ENCODE measurements at regions not wholly inside any gene's neighbourhood (a gene's known extent, or its start where the extent isn't known, plus 50 kb on each side); places are given as distances from the start of the nearest gene placed in this dataset.

GRCh38 chr7:114107522-114107921, 188.7 kb upstream of the PPP1R3A start:
- no peak for DNase-seq
- H3K36me3 ChIP-seq = no peaks in the 10 kb centered on the region
- intact Hi-C loops (cut with DNase I) = no loop called here
- no peak for ATAC-seq
- peaks cover 0 to 22% (median 8%) of the 10 kb centered on the region in 4 donors for H3K4me1 ChIP-seq
- TF ChIP-seq CTCF (IDR thresholded peaks at IDR 0.05) = no peak
- TF ChIP-seq POLR2A (IDR thresholded peaks at IDR 0.05) = no peak
- no peak overlapping the region for H3K27ac ChIP-seq
- WGBS (ENCODE audit: insufficient coverage, low coverage, low lambda C conversion rate, missing lambda C conversion rate) = 54% methylated on average over 2 of the region's 2 CpGs
- H3K27me3 ChIP-seq = no peaks in the 10 kb centered on the region
- no peaks in the 10 kb centered on the region for H3K9me3 ChIP-seq
- no peak overlapping the region for H3K4me3 ChIP-seq

DNA sequence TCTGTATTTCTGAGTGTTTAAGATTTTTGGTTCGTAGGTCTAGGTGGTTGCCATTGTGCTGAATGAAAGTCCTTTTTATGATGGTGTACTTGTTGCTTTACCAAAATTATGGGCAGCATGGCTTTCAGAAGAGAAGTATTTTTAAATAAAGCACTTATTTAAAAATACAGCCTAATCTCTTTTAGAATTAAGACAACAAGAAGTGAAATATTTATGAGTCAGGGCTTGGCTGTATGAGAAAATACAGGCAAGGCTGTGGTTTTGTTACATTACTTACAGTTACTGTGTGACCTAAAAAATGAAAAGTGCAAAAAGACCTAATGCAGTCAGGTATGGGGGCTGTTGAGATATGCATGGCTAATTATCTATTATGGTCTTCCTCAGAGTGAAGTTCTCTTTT, 185.2 kb upstream of the PPP1R3A start:
- ATAC-seq = no peak
- WGBS (ENCODE audit: insufficient coverage, low coverage, low lambda C conversion rate, missing lambda C conversion rate) = 76% methylated on average over 1 of the region's 1 CpG
- Histone ChIP-seq H3K36me3 (no peaks in the 10 kb centered on the region), H3K27ac (no peak overlapping the region), H3K4me3 (no peak overlapping the region), H3K4me1 (peaks cover 0 to 9% (median 3%) of the 10 kb centered on the region in 4 donors), H3K9me3 (no peaks in the 10 kb centered on the region), H3K27me3 (no peaks in the 10 kb centered on the region)
- no peak for DNase-seq
- intact Hi-C loops (cut with DNase I) = no loop called here
- TF ChIP-seq CTCF (IDR thresholded peaks at IDR 0.05) = no peak
- TF ChIP-seq POLR2A (IDR thresholded peaks at IDR 0.05) = no peak

- Histone ChIP-seq H3K27ac (no peak overlapping the region), H3K4me3 (no peak overlapping the region), H3K27me3 (no peaks in the 10 kb centered on the region), H3K4me1 (no peaks in the 10 kb centered on the region), H3K9me3 (no peaks in the 10 kb centered on the region), H3K36me3 (no peaks in the 10 kb centered on the region)
- no peak for TF ChIP-seq CTCF (IDR thresholded peaks at IDR 0.05)
- no peak for TF ChIP-seq POLR2A (IDR thresholded peaks at IDR 0.05)
- WGBS (ENCODE audit: insufficient coverage, low coverage, low lambda C conversion rate, missing lambda C conversion rate) = 53% methylated on average over 2 of the region's 2 CpGs
- ATAC-seq = no peak
- DNase-seq = no peak
- intact Hi-C loops (cut with DNase I) = no loop called here
Measured at GRCh38 chr7:114102996-114103395, 184.2 kb upstream of the PPP1R3A start.

DNA sequence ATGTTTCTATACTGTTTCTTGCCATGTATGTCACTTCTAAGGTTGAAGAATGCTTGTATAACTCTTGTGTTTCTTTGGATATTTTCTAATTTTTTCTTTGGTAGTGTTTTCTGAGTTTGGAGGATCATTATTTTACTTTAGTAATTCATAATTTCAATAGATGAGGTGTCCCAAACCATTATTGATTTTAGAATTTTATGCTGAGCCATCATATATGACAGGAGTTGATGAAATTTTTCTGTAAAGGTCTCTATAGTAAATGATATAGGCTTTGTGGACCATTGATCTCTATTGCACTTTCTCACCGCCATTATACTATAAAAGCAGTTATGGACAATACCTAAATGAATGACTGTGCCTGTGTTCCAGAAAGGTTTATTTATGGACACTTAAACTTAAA, 183.3 kb upstream of the PPP1R3A start:
- ATAC-seq (no peak), DNase-seq (no peak)
- TF ChIP-seq POLR2A (IDR thresholded peaks at IDR 0.05) (no peak), CTCF (IDR thresholded peaks at IDR 0.05) (no peak)
- H3K4me1 ChIP-seq = no peaks in the 10 kb centered on the region
- H3K27me3 ChIP-seq = no peaks in the 10 kb centered on the region
- intact Hi-C loops (cut with DNase I) = no loop called here
- no peak overlapping the region for H3K27ac ChIP-seq
- no peaks in the 10 kb centered on the region for H3K9me3 ChIP-seq
- 94% methylated on average over 1 of the region's 1 CpG for WGBS (ENCODE audit: insufficient coverage, low coverage, low lambda C conversion rate, missing lambda C conversion rate)
- H3K36me3 ChIP-seq = no peaks in the 10 kb centered on the region
- H3K4me3 ChIP-seq = no peak overlapping the region

GRCh38 chr7:114100810-114101209, 182.0 kb upstream of the PPP1R3A start:
- no peak for ATAC-seq
- Histone ChIP-seq H3K36me3 (no peaks in the 10 kb centered on the region), H3K27me3 (no peaks in the 10 kb centered on the region), H3K9me3 (no peaks in the 10 kb centered on the region), H3K27ac (no peak overlapping the region), H3K4me1 (no peaks in the 10 kb centered on the region), H3K4me3 (no peak overlapping the region)
- intact Hi-C loops (cut with DNase I) = no loop called here
- TF ChIP-seq POLR2A (IDR thresholded peaks at IDR 0.05) (no peak), CTCF (IDR thresholded peaks at IDR 0.05) (no peak)
- DNase-seq = no peak
